ENCODE measurements at regions not wholly inside any gene's neighbourhood (a gene's known extent, or its start where the extent isn't known, plus 50 kb on each side); places are given as distances from the start of the nearest gene placed in this dataset.

DNA sequence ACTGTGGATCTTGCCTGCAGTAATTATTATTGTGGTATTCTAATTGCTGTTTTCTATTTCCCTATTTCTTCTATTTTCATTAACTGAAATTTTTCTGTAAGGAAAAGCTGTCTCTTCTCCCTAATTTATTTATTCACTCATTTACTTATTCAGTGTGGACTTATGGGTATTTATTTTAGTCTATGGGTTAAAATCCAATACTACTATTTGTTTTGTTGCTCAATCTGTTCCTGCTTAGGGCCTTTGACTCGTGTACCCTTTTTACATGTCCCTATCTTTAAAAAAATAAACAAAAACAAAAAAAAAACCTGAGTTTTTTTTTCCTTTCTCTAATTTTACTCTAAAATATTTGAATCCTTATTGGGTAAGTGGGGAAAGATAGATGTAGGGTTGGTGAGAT lies 166.2 kb upstream of the IVNS1ABP start:
- no peaks in the 10 kb centered on the region for H3K9me3 Mint-ChIP-seq
- H3K23me2 ChIP-seq (ENCODE audit: insufficient read length, low read depth, low read length, poor library complexity, severe bottlenecking), result no peaks in the 10 kb centered on the region
- H2AK5ac ChIP-seq (ENCODE audit: insufficient read length, low read length), result no peak overlapping the region
- H4K91ac ChIP-seq (ENCODE audit: insufficient read length, low read depth, low read length), result no peak overlapping the region
- no peaks in the 10 kb centered on the region; a peak in 2 of 7 replicates for H3K36me3 Mint-ChIP-seq (ENCODE audit: insufficient read depth in 1 of 3, low read depth in 3 of 3)
- no peak overlapping the region for H3K56ac ChIP-seq (ENCODE audit: insufficient read length, low read depth, low read length)
- no peaks in the 10 kb centered on the region for H3K27me3 Mint-ChIP-seq (ENCODE audit: low read depth)
- no peak overlapping the region for H3T11ph ChIP-seq (ENCODE audit: low read length)
- no CpG with 5 or more reads among the region's 1 CpG for WGBS (ENCODE audit: extremely low coverage, insufficient read length, low lambda C conversion rate)
- no peak overlapping the region for H3K4me2 ChIP-seq (ENCODE audit: insufficient read depth, insufficient read length, low read length)
- TF ChIP-seq CTCF (conservative IDR thresholded peaks at IDR 0.05), result no peak
- DNase-seq, result no peak
- no peak overlapping the region for H2AFZ ChIP-seq (ENCODE audit: low read length)
- H3K9ac ChIP-seq (ENCODE audit: extremely low read depth, insufficient read length, low read length), result no peak overlapping the region
- H3K18ac ChIP-seq (ENCODE audit: insufficient read length, low read depth, low read length), result no peak overlapping the region
- no peak overlapping the region for H3K27ac ChIP-seq (ENCODE audit: insufficient read length, low read depth, low read length)
- no peaks in the 10 kb centered on the region for H3K79me1 ChIP-seq (ENCODE audit: insufficient read depth, low read depth, low read length, poor library complexity, severe bottlenecking)
- no peak overlapping the region for H3K23ac ChIP-seq (ENCODE audit: insufficient read length, low read depth, low read length)
- H3K4ac ChIP-seq (ENCODE audit: low read depth, low read length), result no peak overlapping the region
- H2BK12ac ChIP-seq (ENCODE audit: insufficient read length, low read depth, low read length), result no peak overlapping the region
- no peak overlapping the region for H4K5ac ChIP-seq (ENCODE audit: insufficient read length, low read depth, low read length)
- no peak overlapping the region for H2BK20ac ChIP-seq (ENCODE audit: low read depth, low read length, poor library complexity, severe bottlenecking)
- peaks cover 8% of the 10 kb centered on the region; the same call in 1 of the 2 replicates for H3K4me1 ChIP-seq (ENCODE audit: insufficient read depth, low read length)
- no peak overlapping the region for H3K27ac Mint-ChIP-seq
- no peak overlapping the region for H4K8ac ChIP-seq (replicated peaks; ENCODE audit: insufficient read length, low read depth, low read length)
- no peaks in the 10 kb centered on the region for H4K20me1 ChIP-seq (ENCODE audit: control insufficient read depth, insufficient read depth, insufficient read length)
- no peak overlapping the region for H2BK5ac ChIP-seq (ENCODE audit: insufficient read length, low read length)
- H3K4me1 Mint-ChIP-seq, result peaks cover 12 to 17% of the 10 kb centered on the region in 2 experiments
- H3K4me3 Mint-ChIP-seq, result no peak overlapping the region
- no peak overlapping the region for H2BK15ac ChIP-seq (ENCODE audit: low read depth, low read length)
- no peaks in the 10 kb centered on the region for H3K27me3 ChIP-seq (ENCODE audit: insufficient read depth, low read length)
- H3K9me3 ChIP-seq (ENCODE audit: control insufficient read depth, low read depth, low read length), result no peaks in the 10 kb centered on the region
- H3K79me2 ChIP-seq (ENCODE audit: insufficient read depth, low read length), result no peaks in the 10 kb centered on the region
- no peak overlapping the region for H3K14ac ChIP-seq (ENCODE audit: insufficient read depth, low read length)
- no peak overlapping the region for H2BK120ac ChIP-seq (ENCODE audit: low read depth, low read length, poor library complexity, severe bottlenecking)

Data from H9 (cell line).